ENCODE measurements at regions not wholly inside any gene's neighbourhood (a gene's known extent, or its start where the extent isn't known, plus 50 kb on each side); places are given as distances from the start of the nearest gene placed in this dataset.

- TF ChIP-seq CTCF (conservative IDR thresholded peaks at IDR 0.05; ENCODE audit: low read depth, low read length): no peak
Observed at GRCh38 chr11:36994208-36994607, 396.2 kb upstream of the RAG2 start.

GRCh38 chr11:36988556-36988955 lies 390.5 kb upstream of the RAG2 start:
- DNase-seq (ENCODE audit: low read depth): no peak
- no peak overlapping the region for H3K4me3 ChIP-seq (ENCODE audit: low read depth, low read length)
- no peak for TF ChIP-seq CTCF (conservative IDR thresholded peaks at IDR 0.05; ENCODE audit: low read depth, low read length)

More at GRCh38 chr11:36994208-36994607, 396.2 kb upstream of the RAG2 start:
- DNase-seq (ENCODE audit: low read depth): no peak
- no peak overlapping the region for H3K4me3 ChIP-seq (ENCODE audit: low read depth, low read length)

- no peak for DNase-seq (ENCODE audit: low read depth)
- no peak overlapping the region for H3K4me3 ChIP-seq (ENCODE audit: low read depth, low read length)
- TF ChIP-seq CTCF (conservative IDR thresholded peaks at IDR 0.05; ENCODE audit: low read depth, low read length): no peak
Observed at GRCh38 chr11:36985562-36985961, 387.5 kb upstream of the RAG2 start.

- DNase-seq (ENCODE audit: low read depth): no peak
- no peak for TF ChIP-seq CTCF (conservative IDR thresholded peaks at IDR 0.05; ENCODE audit: low read depth, low read length)
- H3K4me3 ChIP-seq (ENCODE audit: low read depth, low read length): no peak overlapping the region
Observed at GRCh38 chr11:36976741-36977140, 378.7 kb upstream of the RAG2 start.

- TF ChIP-seq CTCF (conservative IDR thresholded peaks at IDR 0.05; ENCODE audit: low read depth, low read length): no peak
- no peak for DNase-seq (ENCODE audit: low read depth)
- no peak overlapping the region for H3K4me3 ChIP-seq (ENCODE audit: low read depth, low read length)
Observed at GRCh38 chr11:36974771-36975170, 376.7 kb upstream of the RAG2 start.

- no peak for TF ChIP-seq CTCF (conservative IDR thresholded peaks at IDR 0.05; ENCODE audit: low read depth, low read length)
- no peak for DNase-seq (ENCODE audit: low read depth)
- H3K4me3 ChIP-seq (ENCODE audit: low read depth, low read length): no peak overlapping the region
Observed at GRCh38 chr11:36953976-36954375, 355.9 kb upstream of the RAG2 start.

GRCh38 chr11:36948460-36949127 lies 350.6 kb upstream of the RAG2 start:
- H3K4me3 ChIP-seq (ENCODE audit: low read depth, low read length): no peak overlapping the region
- no peak for DNase-seq (ENCODE audit: low read depth)
- TF ChIP-seq CTCF (conservative IDR thresholded peaks at IDR 0.05; ENCODE audit: low read depth, low read length): no peak
